HCT116 (cell line): ENCODE measurements at regions not wholly inside any gene's neighbourhood (a gene's known extent, or its start where the extent isn't known, plus 50 kb on each side); places are given as distances from the start of the nearest gene placed in this dataset. TPM values are rescaled to one million over a fixed set of nuclear protein-coding genes. Genes with fewer than 3 reads are reported as not detected.

Experiments
- ATAC-seq: fragments of 200-7000 bp; cut with Tn5 transposase; 2 replicates; pipeline ENCODE4 v1.9.1; 2020; ENCODE audit warnings: mild to moderate bottlenecking, moderate library complexity
- BruUV-seq: library from RNA; stranded (reverse); fragments of 400-500 nt; replicated peaks from 2 replicates; lab custom pipeline; 2021; lab: Mats Ljungman, UMichigan
- CTCF ChIA-PET: fragments of 300-600 bp; sonication (Branson Sonifier 250); formaldehyde crosslinking; loops from one replicate; lab custom pipeline; 2021; ENCODE audit warnings: antibody characterized with exemption; lab: Charles Lee
- POLR2A ChIA-PET: fragments of 300-600, 350-600 bp; sonication (Branson Sonifier 250); formaldehyde crosslinking; loops from one replicate; lab custom pipeline; 2021; ENCODE audit warnings: antibody characterized with exemption; lab: Charles Lee
- RAD21 ChIA-PET, 2 experiments: fragments of 300-600 bp; sonication (Branson Sonifier 250); formaldehyde crosslinking; loops; one replicate each; lab custom pipeline; 2023; ENCODE audit warnings: low total read pairs in 2 of 2; ENCODE audit not compliant: uncharacterized antibody in 2 of 2, unreplicated experiment in 2 of 2, low non-redundant PET in 1 of 2; lab: Charles Lee
- DNase-seq: peaks from one replicate; pipeline ENCODE4 v3.0.0-alpha.2; 2010; ENCODE audit warnings: low read depth, low spot score
- H2AFZ ChIP-seq: fragments of 200-600 bp; shearing (Covaris generic), sonication (generic); 2 replicates; pipeline ENCODE4 v1.6.1; 2017; ENCODE audit warnings: low read depth, mixed run types, mixed read lengths, antibody characterized with exemption, low read length; ENCODE audit not compliant: poor library complexity, severe bottlenecking
- H3K27ac ChIP-seq: 2 replicates; pipeline ENCODE4 v1.5.1; 2012; ENCODE audit warnings: low read depth, low read length
- H3K27me3 ChIP-seq: fragments of 200-600 bp; sonication (generic); 2 replicates; pipeline ENCODE4 v1.6.1; 2016; ENCODE audit warnings: mixed run types, low read length, mixed read lengths; ENCODE audit not compliant: insufficient read depth
- H3K36me3 ChIP-seq, 2 experiments: fragments of 200-500 bp in 1 of 2; fragments of 200-600 bp in 1 of 2; sonication (Bioruptor generic) in 1 of 2; sonication (generic) in 1 of 2; 2 replicates each; pipeline versions ENCODE4 v1.5.1 to v1.6.1; 2014 to 2016; ENCODE audit warnings: low read length in 2 of 2, inconsistent platforms in 1 of 2, mixed read lengths in 1 of 2, mixed run types in 1 of 2; ENCODE audit not compliant: insufficient read depth in 2 of 2, control insufficient read depth in 1 of 2
- H3K4me1 ChIP-seq, 2 experiments: fragments of 200-600 bp in 1 of 2; sonication (generic) in 1 of 2; 2 replicates each; pipeline versions ENCODE4 v1.5.1 to v1.6.1; 2012 to 2017; ENCODE audit warnings: low read length in 2 of 2, inconsistent platforms in 1 of 2, mild to moderate bottlenecking in 1 of 2, mixed read lengths in 1 of 2, mixed run types in 1 of 2, moderate library complexity in 1 of 2; ENCODE audit not compliant: insufficient read depth in 2 of 2, control insufficient read depth in 1 of 2
- H3K4me2 ChIP-seq: fragments of 200-600 bp; sonication (generic); 2 replicates; pipeline ENCODE4 v1.6.1; 2017; ENCODE audit warnings: mixed run types, low read length, mixed read lengths
- H3K4me3 ChIP-seq, 2 experiments: fragments of 200-600 bp in 1 of 2; sonication (generic) in 1 of 2; replicated peaks in 1 of 2; 2 replicates each; pipeline ENCODE4 v1.5.1; 2011 to 2016; ENCODE audit warnings: low read length in 2 of 2, control low read depth in 1 of 2, low read depth in 1 of 2, mild to moderate bottlenecking in 1 of 2, mixed read lengths in 1 of 2, mixed run types in 1 of 2
- H3K79me2 ChIP-seq: fragments of 200-600 bp; sonication (generic); 2 replicates; pipeline ENCODE4 v1.6.1; 2017; ENCODE audit warnings: mild to moderate bottlenecking, mixed run types, low read length, moderate library complexity, mixed read lengths; ENCODE audit not compliant: insufficient read depth
- H3K9ac ChIP-seq: fragments of 200-600 bp; sonication (generic); 2 replicates; pipeline ENCODE4 v1.6.1; 2016; ENCODE audit warnings: low read length, mixed read lengths
- H3K9me2 ChIP-seq: fragments of 200-600 bp; sonication (generic), shearing (Covaris generic); 2 replicates; pipeline ENCODE4 v1.6.1; 2017; ENCODE audit warnings: mixed run types, mild to moderate bottlenecking, moderate library complexity; ENCODE audit not compliant: insufficient read depth
- H3K9me3 ChIP-seq, 2 experiments: fragments of 200-500 bp in 1 of 2; fragments of 200-600 bp in 1 of 2; sonication (Bioruptor generic) in 1 of 2; sonication (generic) in 1 of 2; 2 replicates each; pipeline ENCODE4 v1.6.1; 2014 to 2017; ENCODE audit warnings: low read length in 2 of 2, mixed read lengths in 2 of 2, inconsistent platforms in 1 of 2, low read depth in 1 of 2, mild to moderate bottlenecking in 1 of 2, mixed run types in 1 of 2, moderate library complexity in 1 of 2; ENCODE audit not compliant: control insufficient read depth in 1 of 2, insufficient read depth in 1 of 2
- H4K20me1 ChIP-seq: fragments of 200-600 bp; sonication (generic), shearing (Covaris generic); 2 replicates; pipeline ENCODE4 v1.6.1; 2017; ENCODE audit warnings: mixed run types, mild to moderate bottlenecking, moderate library complexity; ENCODE audit not compliant: insufficient read depth
- CBX3 ChIP-seq: IDR thresholded peaks from 2 replicates; pipeline ENCODE4 v1.6.1; 2012; ENCODE audit warnings: low read depth
- CEBPB ChIP-seq: IDR thresholded peaks from 2 replicates; pipeline ENCODE4 v1.6.1; 2012; ENCODE audit warnings: low read depth
- ELF1 ChIP-seq: IDR thresholded peaks from 2 replicates; pipeline ENCODE4 v1.6.1; 2012; ENCODE audit warnings: low read depth, borderline replicate concordance
- FOSL1 ChIP-seq: IDR thresholded peaks from 2 replicates; pipeline ENCODE4 v1.6.1; 2012; ENCODE audit warnings: low read depth
- POLR2A ChIP-seq: IDR thresholded peaks from 2 replicates; pipeline ENCODE4 v1.7.0; 2011; ENCODE audit warnings: borderline replicate concordance; ENCODE audit not compliant: insufficient read depth, insufficient read length; ENCODE audit errors: extremely low read depth
- SIN3A ChIP-seq: IDR thresholded peaks from 2 replicates; pipeline ENCODE4 v1.6.1; 2012; ENCODE audit warnings: low read depth
- YY1 ChIP-seq: IDR thresholded peaks from 2 replicates; pipeline ENCODE4 v1.6.1; 2011; ENCODE audit warnings: low read length, low read depth, moderate library complexity, mild to moderate bottlenecking; ENCODE audit not compliant: insufficient replicate concordance; ENCODE audit errors: extremely low read depth
- ZFX ChIP-seq: fragments of 450-650 bp; IDR thresholded peaks from 2 replicates; pipeline ENCODE4 v1.6.1; 2017
- ZNF274 ChIP-seq: fragments of 200-500 bp; sonication (Bioruptor generic); IDR thresholded peaks from 2 replicates; pipeline ENCODE4 v1.6.1; 2014; ENCODE audit warnings: mild to moderate bottlenecking, low read depth, low read length, inconsistent platforms
- intact Hi-C: fragments of 100-400 bp; cut with micrococcal nuclease; formaldehyde crosslinking; loops from 2 replicates; pipeline ENCODE4 v1.10.0; 2022
- microRNA-seq: library from miRNA; unstranded; fragments of <30 nt; microRNA quantifications from one replicate; pipeline ENCODE4, GENCODE V29; 2016; ENCODE audit warnings: borderline number of aligned reads
- TF ChIP-seq, protein P1 (sequence below), 3 experiments: fragments of 200-600 bp in 1 of 3; sonication (generic) in 1 of 3; IDR thresholded peaks in 2 of 3; conservative IDR thresholded peaks in 1 of 3; 2 replicates each; pipeline ENCODE4 v1.5.1; 2012 to 2017; ENCODE audit warnings: low read depth in 2 of 3, low read length in 2 of 3, antibody characterized with exemption in 1 of 3, borderline replicate concordance in 1 of 3, control low read depth in 1 of 3, mild to moderate bottlenecking in 1 of 3, mixed read lengths in 1 of 3, mixed run types in 1 of 3, moderate library complexity in 1 of 3; ENCODE audit not compliant: insufficient read depth in 1 of 3
- TF ChIP-seq, protein P2 (sequence below): IDR thresholded peaks from 2 replicates; pipeline ENCODE4 v1.6.1; 2012; ENCODE audit warnings: low read depth
- TF ChIP-seq, protein P3 (sequence below): IDR thresholded peaks from 2 replicates; pipeline ENCODE4 v1.6.1; 2012

DNA sequence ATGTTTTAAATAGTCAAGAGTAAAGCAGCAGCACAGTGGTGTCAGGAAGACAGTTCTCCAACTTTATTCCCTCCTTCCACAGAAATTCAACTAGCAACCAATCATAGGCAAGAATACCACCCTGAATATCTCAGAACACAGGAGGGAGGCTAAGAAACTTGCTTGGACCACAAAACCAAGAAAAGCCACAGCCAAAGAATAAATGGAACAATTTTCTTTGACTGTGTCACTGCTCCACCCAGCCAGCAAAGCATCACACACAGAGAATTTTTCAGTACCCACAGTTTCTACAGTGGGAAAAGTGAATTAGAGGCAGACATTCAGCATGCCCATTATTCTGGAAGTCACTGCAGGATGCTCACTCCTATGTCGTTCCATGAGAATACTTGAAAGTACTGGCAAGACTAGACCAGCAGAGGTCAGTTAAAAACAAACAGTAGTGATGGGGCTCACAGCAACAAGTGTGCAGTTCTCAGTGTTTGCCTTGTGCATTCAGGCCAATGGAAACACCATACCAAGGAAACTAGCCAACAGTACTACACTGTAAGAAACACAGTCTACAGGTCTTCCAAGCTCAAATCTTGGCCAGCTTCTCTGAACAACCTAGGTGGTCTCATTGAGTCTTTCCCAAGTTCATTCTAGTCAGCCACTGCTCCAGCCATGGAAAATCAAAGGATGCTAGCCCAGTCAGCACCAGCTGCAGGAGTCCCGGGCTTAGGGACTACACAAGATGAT is 56.8 kb upstream of the FOXG1 start:
- no peak overlapping the region for H3K4me2 ChIP-seq
- H3K9me2 ChIP-seq: no peaks in the 10 kb centered on the region
- H2AFZ ChIP-seq: no peak overlapping the region
- ChIA-PET CTCF (no interaction called here), RAD21 (no interaction called here), POLR2A (no interaction called here)
- no peaks in the 10 kb centered on the region for H4K20me1 ChIP-seq
- TF ChIP-seq, protein P1, sequence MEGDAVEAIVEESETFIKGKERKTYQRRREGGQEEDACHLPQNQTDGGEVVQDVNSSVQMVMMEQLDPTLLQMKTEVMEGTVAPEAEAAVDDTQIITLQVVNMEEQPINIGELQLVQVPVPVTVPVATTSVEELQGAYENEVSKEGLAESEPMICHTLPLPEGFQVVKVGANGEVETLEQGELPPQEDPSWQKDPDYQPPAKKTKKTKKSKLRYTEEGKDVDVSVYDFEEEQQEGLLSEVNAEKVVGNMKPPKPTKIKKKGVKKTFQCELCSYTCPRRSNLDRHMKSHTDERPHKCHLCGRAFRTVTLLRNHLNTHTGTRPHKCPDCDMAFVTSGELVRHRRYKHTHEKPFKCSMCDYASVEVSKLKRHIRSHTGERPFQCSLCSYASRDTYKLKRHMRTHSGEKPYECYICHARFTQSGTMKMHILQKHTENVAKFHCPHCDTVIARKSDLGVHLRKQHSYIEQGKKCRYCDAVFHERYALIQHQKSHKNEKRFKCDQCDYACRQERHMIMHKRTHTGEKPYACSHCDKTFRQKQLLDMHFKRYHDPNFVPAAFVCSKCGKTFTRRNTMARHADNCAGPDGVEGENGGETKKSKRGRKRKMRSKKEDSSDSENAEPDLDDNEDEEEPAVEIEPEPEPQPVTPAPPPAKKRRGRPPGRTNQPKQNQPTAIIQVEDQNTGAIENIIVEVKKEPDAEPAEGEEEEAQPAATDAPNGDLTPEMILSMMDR (IDR thresholded peaks at IDR 0.05 in 2 of 3, conservative IDR thresholded peaks at IDR 0.05 in 1 of 3; ENCODE audit: borderline replicate concordance in 1 of 3, insufficient read depth in 1 of 3, low read depth in 2 of 3, low read length in 2 of 3): no peak
- TF ChIP-seq YY1 (no peak), ZNF274 (no peak), SIN3A (no peak), FOSL1 (no peak), POLR2A (no peak), ELF1 (no peak), ZFX (no peak), CBX3 (no peak), CEBPB (no peak)
- TF ChIP-seq, protein P2, sequence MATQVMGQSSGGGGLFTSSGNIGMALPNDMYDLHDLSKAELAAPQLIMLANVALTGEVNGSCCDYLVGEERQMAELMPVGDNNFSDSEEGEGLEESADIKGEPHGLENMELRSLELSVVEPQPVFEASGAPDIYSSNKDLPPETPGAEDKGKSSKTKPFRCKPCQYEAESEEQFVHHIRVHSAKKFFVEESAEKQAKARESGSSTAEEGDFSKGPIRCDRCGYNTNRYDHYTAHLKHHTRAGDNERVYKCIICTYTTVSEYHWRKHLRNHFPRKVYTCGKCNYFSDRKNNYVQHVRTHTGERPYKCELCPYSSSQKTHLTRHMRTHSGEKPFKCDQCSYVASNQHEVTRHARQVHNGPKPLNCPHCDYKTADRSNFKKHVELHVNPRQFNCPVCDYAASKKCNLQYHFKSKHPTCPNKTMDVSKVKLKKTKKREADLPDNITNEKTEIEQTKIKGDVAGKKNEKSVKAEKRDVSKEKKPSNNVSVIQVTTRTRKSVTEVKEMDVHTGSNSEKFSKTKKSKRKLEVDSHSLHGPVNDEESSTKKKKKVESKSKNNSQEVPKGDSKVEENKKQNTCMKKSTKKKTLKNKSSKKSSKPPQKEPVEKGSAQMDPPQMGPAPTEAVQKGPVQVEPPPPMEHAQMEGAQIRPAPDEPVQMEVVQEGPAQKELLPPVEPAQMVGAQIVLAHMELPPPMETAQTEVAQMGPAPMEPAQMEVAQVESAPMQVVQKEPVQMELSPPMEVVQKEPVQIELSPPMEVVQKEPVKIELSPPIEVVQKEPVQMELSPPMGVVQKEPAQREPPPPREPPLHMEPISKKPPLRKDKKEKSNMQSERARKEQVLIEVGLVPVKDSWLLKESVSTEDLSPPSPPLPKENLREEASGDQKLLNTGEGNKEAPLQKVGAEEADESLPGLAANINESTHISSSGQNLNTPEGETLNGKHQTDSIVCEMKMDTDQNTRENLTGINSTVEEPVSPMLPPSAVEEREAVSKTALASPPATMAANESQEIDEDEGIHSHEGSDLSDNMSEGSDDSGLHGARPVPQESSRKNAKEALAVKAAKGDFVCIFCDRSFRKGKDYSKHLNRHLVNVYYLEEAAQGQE: no peak
- TF ChIP-seq, protein P3, sequence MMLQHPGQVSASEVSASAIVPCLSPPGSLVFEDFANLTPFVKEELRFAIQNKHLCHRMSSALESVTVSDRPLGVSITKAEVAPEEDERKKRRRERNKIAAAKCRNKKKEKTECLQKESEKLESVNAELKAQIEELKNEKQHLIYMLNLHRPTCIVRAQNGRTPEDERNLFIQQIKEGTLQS: no peak
- H3K9me3 ChIP-seq: peaks cover 5 to 12% of the 10 kb centered on the region in 2 experiments
- H3K79me2 ChIP-seq: no peaks in the 10 kb centered on the region
- H3K36me3 ChIP-seq: no peaks in the 10 kb centered on the region
- no peaks in the 10 kb centered on the region for H3K4me1 ChIP-seq
- no peak overlapping the region for H3K4me3 ChIP-seq
- no peak overlapping the region for H3K9ac ChIP-seq
- no TSS peak for BruUV-seq
- intact Hi-C loops: no loop called here
- ATAC-seq: no peak
- no peak overlapping the region for H3K27ac ChIP-seq
- no peak for DNase-seq
- H3K27me3 ChIP-seq: no peaks in the 10 kb centered on the region

Small RNAs in the stretch of these regions (microRNA-seq; reads per million reads assigned to microRNA genes)
- gene MIR3171 (not detected), gene MIR4307 (not detected)
